Keratinocyte (primary cell): ENCODE measurements at regions not wholly inside any gene's neighbourhood (a gene's known extent, or its start where the extent isn't known, plus 50 kb on each side); places are given as distances from the start of the nearest gene placed in this dataset.

Experiments
- DNase-seq: peaks from one replicate; pipeline ENCODE4 v3.0.0-alpha.2; 2011; ENCODE audit warnings: low read depth, missing footprints, low spot score
- FAIRE-seq: peaks from 2 replicates; lab custom pipeline; 2011; peaks lifted over from hg19 to GRCh38; lab: Jason Lieb, UNC
- H2AFZ ChIP-seq: 2 replicates; pipeline ENCODE4 v1.6.0; 2012; ENCODE audit warnings: low read length, control low read depth, inconsistent platforms; ENCODE audit not compliant: control insufficient read depth
- H3K27ac ChIP-seq: 2 replicates; pipeline ENCODE4 v1.5.1; 2011; ENCODE audit warnings: low read length; ENCODE audit not compliant: control insufficient read depth, insufficient read depth
- H3K27me3 ChIP-seq: 3 replicates; pipeline ENCODE4 v1.6.0; 2011; ENCODE audit warnings: low read length; ENCODE audit not compliant: control insufficient read depth, insufficient read depth; ENCODE audit errors: extremely low read depth
- H3K36me3 ChIP-seq, 2 experiments: 2 replicates in 1 of 2; 3 replicates in 1 of 2; pipeline ENCODE4 v1.5.1; 2011; ENCODE audit warnings: low read length in 2 of 2, mild to moderate bottlenecking in 1 of 2; ENCODE audit not compliant: control insufficient read depth in 2 of 2, insufficient read depth in 2 of 2; ENCODE audit errors: extremely low read depth in 1 of 2
- H3K4me1 ChIP-seq: 3 replicates; pipeline ENCODE4 v1.5.1; 2011; ENCODE audit warnings: low read length; ENCODE audit not compliant: control insufficient read depth, insufficient read depth; ENCODE audit errors: extremely low read depth
- H3K4me2 ChIP-seq: 3 replicates; pipeline ENCODE4 v1.6.0; 2011; ENCODE audit warnings: low read depth, low read length; ENCODE audit not compliant: control insufficient read depth, insufficient read depth; ENCODE audit errors: extremely low read depth
- H3K4me3 ChIP-seq, 3 experiments: fragments of 200-600 bp in 1 of 3; sonication (generic) in 1 of 3; 2 replicates in 2 of 3; 3 replicates in 1 of 3; pipeline ENCODE4 v1.5.1; 2011 to 2016; ENCODE audit warnings: low read length in 3 of 3, mild to moderate bottlenecking in 3 of 3, control low read depth in 2 of 3, inconsistent platforms in 1 of 3, low read depth in 1 of 3, mixed read lengths in 1 of 3, mixed run types in 1 of 3, moderate library complexity in 1 of 3; ENCODE audit not compliant: control insufficient read depth in 2 of 3, insufficient read depth in 2 of 3; ENCODE audit errors: extremely low read depth in 1 of 3
- H3K79me2 ChIP-seq: 2 replicates; pipeline ENCODE4 v1.6.0; 2012; ENCODE audit warnings: low read length; ENCODE audit not compliant: control insufficient read depth, insufficient read depth
- H3K9ac ChIP-seq: 3 replicates; pipeline ENCODE4 v1.6.0; 2011; ENCODE audit warnings: low read length; ENCODE audit not compliant: control insufficient read depth, insufficient read depth; ENCODE audit errors: extremely low read depth
- H3K9me1 ChIP-seq: 3 replicates; pipeline ENCODE4 v1.6.0; 2011; ENCODE audit warnings: low read length; ENCODE audit not compliant: control insufficient read depth, insufficient read depth; ENCODE audit errors: extremely low read depth
- H3K9me3 ChIP-seq: 2 replicates; pipeline ENCODE4 v1.5.1; 2012; ENCODE audit warnings: low read depth, low read length; ENCODE audit not compliant: control insufficient read depth
- H4K20me1 ChIP-seq: 3 replicates; pipeline ENCODE4 v1.6.0; 2011; ENCODE audit warnings: low read length; ENCODE audit not compliant: control insufficient read depth, insufficient read depth; ENCODE audit errors: extremely low read depth
- EZH2 ChIP-seq: IDR thresholded peaks from one replicate; pipeline ENCODE4 v1.6.1; 2012; ENCODE audit warnings: inconsistent platforms, mild to moderate bottlenecking, low read length, moderate library complexity
- dilution Hi-C: fragments of 300-500 bp; cut with MboI; formaldehyde crosslinking; loops from one replicate; pipeline ENCODE4 v1.7.0; 2020; ENCODE audit warnings: low sequenced_read_pairs; ENCODE audit not compliant: extremely low pct_ligation_motif_present
- TF ChIP-seq, protein P1 (sequence below), 3 experiments: IDR thresholded peaks in 1 of 3; conservative IDR thresholded peaks in 1 of 3; optimal IDR thresholded peaks in 1 of 3; 2 replicates in 2 of 3; 3 replicates in 1 of 3; pipeline versions ENCODE3 to v1.5.1; 2011; ENCODE audit warnings: low read length in 3 of 3, mild to moderate bottlenecking in 3 of 3, moderate library complexity in 2 of 3, control low read depth in 1 of 3, inconsistent platforms in 1 of 3; ENCODE audit not compliant: insufficient read depth in 2 of 3; ENCODE audit errors: extremely low read depth in 1 of 3

DNA sequence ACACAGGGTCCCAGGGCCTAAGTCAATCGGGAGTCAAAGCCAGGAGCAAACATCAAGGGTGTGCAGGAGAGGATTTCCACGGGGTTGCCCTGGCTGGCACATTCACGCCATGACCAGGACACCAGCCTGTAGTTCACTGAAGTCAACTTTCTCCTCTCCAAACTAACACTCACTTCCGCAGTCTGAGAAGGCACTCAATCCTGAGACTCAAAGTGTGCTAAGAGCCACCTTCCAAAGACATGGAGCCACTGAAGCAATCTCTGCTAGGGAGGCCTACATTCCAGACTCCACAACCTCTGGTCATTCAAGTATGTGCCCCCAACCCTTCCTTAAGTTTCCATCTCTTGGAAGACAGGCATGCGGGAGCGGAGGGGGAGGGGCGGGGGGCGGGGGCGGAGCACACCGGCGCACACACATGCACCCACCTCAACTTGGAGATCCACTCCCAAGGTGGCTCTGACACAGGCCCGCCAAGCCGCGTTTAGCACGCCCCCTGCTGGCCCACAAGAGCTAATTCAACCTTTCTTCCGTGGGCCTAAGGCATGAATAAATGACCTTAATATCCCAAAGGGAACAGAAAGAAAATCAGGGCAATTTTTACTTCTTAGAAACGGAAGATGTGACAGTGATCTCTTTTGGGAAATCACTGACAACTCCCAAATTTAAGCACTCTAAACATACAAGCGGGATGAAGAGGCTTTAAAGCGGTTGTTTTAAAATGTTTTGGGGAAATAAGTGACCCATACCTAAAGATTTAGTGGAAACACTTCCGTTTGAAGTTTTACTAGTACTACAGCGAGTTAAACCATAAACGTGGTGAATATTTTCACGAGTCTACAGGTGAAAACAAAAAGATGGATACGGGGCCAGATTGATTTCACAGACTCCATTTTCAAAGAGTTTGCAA is 162.5 kb upstream of the CHRNA7 start:
- Histone ChIP-seq H2AFZ (no peak overlapping the region), H3K4me3 (no peak overlapping the region), H3K9me1 (no peaks in the 10 kb centered on the region), H3K27ac (no peak overlapping the region), H3K36me3 (no peaks in the 10 kb centered on the region), H3K4me1 (no peaks in the 10 kb centered on the region), H3K9ac (no peak overlapping the region), H3K4me2 (no peak overlapping the region), H4K20me1 (no peaks in the 10 kb centered on the region), H3K79me2 (no peaks in the 10 kb centered on the region), H3K9me3 (no peaks in the 10 kb centered on the region), H3K27me3 (peaks cover 8% of the 10 kb centered on the region)
- TF ChIP-seq, protein P1, sequence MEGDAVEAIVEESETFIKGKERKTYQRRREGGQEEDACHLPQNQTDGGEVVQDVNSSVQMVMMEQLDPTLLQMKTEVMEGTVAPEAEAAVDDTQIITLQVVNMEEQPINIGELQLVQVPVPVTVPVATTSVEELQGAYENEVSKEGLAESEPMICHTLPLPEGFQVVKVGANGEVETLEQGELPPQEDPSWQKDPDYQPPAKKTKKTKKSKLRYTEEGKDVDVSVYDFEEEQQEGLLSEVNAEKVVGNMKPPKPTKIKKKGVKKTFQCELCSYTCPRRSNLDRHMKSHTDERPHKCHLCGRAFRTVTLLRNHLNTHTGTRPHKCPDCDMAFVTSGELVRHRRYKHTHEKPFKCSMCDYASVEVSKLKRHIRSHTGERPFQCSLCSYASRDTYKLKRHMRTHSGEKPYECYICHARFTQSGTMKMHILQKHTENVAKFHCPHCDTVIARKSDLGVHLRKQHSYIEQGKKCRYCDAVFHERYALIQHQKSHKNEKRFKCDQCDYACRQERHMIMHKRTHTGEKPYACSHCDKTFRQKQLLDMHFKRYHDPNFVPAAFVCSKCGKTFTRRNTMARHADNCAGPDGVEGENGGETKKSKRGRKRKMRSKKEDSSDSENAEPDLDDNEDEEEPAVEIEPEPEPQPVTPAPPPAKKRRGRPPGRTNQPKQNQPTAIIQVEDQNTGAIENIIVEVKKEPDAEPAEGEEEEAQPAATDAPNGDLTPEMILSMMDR (optimal IDR thresholded peaks at IDR 0.05 in 1 of 3, IDR thresholded peaks at IDR 0.05 in 1 of 3, conservative IDR thresholded peaks at IDR 0.05 in 1 of 3; ENCODE audit: extremely low read depth in 1 of 3, insufficient read depth in 2 of 3, low read length in 3 of 3): peak; percentile 74 to 86 (median 81)
- no peak for TF ChIP-seq EZH2
- DNase-seq (no peak), FAIRE-seq (no peak)
- dilution Hi-C loops: no loop called here

DNA sequence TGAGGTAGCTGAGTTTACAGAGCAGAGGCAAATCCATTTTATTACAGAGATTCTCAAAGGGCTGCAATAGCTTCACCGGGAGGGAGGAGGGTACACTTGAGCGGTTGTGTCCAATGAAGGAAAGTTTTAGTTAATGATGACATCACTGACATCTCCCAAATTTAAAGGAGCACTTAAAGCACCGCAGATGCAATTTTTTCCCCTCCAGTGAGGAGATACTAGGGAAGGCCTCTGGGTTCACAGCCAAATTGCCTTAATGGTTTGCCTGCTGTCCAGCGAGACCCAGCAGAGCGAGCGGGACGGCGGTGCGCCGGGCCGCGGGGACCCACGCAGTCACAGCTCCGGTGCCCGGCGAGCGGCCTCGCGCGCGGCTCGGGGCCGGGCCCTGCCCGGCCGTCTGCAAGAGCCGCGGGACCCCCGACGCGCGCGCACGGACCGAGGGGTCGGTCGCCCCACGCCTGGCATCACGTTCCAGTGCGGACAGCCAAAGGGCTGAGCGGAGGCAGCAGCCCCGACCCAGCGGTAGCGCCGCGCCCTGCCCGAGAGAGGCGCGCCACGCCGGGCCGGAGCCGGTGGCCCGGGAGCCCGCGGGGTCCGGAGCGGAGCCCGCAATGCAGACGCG is 160.5 kb upstream of the CHRNA7 start:
- H3K27ac ChIP-seq: no peak overlapping the region
- no peaks in the 10 kb centered on the region for H3K4me1 ChIP-seq

More for the DNA sequence above, 160.5 kb upstream of the CHRNA7 start:
- Histone ChIP-seq H4K20me1 (no peaks in the 10 kb centered on the region), H3K79me2 (no peaks in the 10 kb centered on the region), H3K36me3 (no peaks in the 10 kb centered on the region), H3K9me1 (no peaks in the 10 kb centered on the region), H3K9me3 (no peaks in the 10 kb centered on the region), H3K9ac (no peak overlapping the region), H3K4me2 (peak overlapping the region; percentile 63), H2AFZ (no peak overlapping the region), H3K4me3 (peak overlapping the region in 1 of 3 experiments; percentile 40), H3K27me3 (peaks cover 8% of the 10 kb centered on the region)
- no peak for FAIRE-seq
- dilution Hi-C loops: no loop called here
- no peak for DNase-seq
- TF ChIP-seq, protein P1 (optimal IDR thresholded peaks at IDR 0.05 in 1 of 3, IDR thresholded peaks at IDR 0.05 in 1 of 3, conservative IDR thresholded peaks at IDR 0.05 in 1 of 3; ENCODE audit: extremely low read depth in 1 of 3, insufficient read depth in 2 of 3, low read length in 3 of 3): no peak
- TF ChIP-seq EZH2: no peak
